GM21529 (cell line): ENCODE measurements at regions not wholly inside any gene's neighbourhood (a gene's known extent, or its start where the extent isn't known, plus 50 kb on each side); places are given as distances from the start of the nearest gene placed in this dataset.
"Not testable (repeated sequence)": the region's sequence is repeated elsewhere in the genome, so short reads cannot be mapped to it uniquely, and the experiment has no call there.

Source experiments
- ATAC-seq: cut with Tn5 transposase; IDR thresholded peaks from one replicate; pipeline ENCODE4 v1.9.1; 2021; ENCODE audit not compliant: unreplicated experiment

- no peak for ATAC-seq
These were observed 226.8 kb downstream of the SHOX start for GRCh38 chrX:857376-857775.

DNA sequence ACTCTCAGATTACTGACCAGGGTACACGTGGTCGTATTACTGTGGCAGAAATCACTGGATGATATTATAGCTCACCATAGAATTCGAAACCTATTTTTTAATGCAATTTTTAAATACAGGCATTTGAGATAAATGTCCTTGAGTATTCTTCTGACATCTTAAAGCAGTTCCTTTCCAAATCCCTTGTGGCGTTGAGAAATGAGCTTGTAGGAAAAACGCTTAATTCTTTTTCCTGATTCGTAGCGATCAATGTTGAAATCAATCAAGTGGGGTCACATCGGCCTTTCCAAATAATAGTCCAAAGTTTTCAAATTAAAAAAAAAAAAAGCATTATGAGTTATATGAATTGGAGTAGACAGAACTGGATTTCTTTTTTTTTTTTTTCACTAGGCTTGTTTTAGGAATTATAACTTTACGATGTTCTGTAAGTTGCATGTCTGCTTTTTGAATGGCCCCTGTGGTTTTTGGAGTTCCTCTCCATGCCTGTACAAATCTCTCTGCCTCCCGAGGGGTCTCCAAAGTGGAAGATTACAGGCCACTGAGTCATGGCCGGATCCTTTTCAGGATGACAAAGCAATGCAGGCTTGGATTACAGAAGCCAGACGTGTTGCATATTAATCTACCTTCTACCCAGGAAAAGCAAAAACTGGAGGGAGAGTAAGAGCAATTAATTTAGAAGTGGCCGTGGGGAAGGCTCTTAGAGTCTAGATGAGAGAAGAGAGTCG is 226.1 kb downstream of the SHOX start:
- ATAC-seq: no peak

- no peak for ATAC-seq
These were observed 222.7 kb downstream of the SHOX start for GRCh38 chrX:853304-853703.

- no peak for ATAC-seq
These were observed 219.9 kb downstream of the SHOX start for GRCh38 chrX:850471-850916.

- no peak for ATAC-seq
These were observed 217.8 kb downstream of the SHOX start for GRCh38 chrX:848386-848785.

DNA sequence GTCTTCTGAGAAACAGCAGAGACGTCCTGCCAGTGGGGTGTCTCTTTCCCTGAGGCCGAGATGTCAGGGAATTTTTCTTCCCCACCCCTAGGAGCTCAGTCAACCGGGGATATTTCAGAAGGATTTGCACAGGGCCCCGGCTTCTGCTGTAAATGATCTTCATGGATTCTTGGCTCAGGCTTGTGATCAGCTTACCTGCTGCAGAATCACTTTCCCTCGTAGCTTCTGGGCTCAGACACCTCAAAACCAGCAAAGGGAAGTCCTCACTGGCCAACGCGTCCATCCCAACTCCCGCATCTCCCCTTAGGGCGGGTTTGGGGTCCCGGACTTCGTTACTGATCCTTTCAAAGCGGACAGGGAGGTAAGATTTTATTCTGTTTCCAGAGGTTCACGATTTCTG is 212.7 kb downstream of the SHOX start:
- ATAC-seq: no peak

GRCh38 chrX:840556-840955 is 210.0 kb downstream of the SHOX start:
- ATAC-seq: no peak

DNA sequence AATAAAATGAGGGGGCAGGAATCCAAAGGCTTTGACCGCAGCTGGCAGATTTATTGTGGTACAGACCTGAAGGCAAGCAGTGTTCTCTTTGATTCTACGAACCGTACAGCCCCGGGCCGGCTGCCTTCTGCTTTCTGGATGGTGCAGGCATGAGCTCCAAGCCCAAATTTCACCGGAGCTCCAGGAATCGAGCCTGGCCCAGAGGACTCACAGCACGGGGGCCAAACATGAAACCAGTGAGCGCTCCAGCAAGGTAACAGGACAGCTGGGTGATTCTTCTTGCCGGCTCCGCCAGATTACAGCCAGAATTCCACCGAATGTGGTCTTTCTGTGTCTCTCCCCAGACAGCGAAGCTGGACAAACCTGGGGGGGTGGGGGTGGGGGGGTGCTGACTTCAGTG is 208.1 kb downstream of the SHOX start:
- ATAC-seq: not testable (repeated sequence)

- not testable (repeated sequence) for ATAC-seq
These were observed 205.3 kb downstream of the SHOX start for GRCh38 chrX:835857-836256.

DNA sequence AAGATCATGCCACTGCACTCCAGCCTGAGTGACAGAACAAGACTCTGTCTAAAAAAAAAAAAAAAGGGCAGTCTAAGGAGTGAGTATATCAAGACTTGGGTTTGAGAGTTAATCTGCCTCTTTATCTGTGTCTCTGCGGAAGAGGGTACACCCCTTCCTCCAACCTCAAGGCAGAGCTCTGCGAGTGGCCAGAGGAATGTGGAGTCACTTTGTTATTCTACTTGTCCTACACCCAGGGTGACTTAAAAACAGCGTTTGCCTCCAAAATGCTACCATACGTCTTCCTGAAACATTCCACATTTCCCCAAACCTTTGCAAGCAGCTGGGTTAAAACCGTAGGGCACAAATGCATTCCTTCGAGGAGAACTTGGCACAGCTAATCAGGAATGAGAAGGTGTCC is 199.9 kb downstream of the SHOX start:
- ATAC-seq: no peak

- ATAC-seq: no peak
These were observed 198.6 kb downstream of the SHOX start for GRCh38 chrX:829145-829544.

DNA sequence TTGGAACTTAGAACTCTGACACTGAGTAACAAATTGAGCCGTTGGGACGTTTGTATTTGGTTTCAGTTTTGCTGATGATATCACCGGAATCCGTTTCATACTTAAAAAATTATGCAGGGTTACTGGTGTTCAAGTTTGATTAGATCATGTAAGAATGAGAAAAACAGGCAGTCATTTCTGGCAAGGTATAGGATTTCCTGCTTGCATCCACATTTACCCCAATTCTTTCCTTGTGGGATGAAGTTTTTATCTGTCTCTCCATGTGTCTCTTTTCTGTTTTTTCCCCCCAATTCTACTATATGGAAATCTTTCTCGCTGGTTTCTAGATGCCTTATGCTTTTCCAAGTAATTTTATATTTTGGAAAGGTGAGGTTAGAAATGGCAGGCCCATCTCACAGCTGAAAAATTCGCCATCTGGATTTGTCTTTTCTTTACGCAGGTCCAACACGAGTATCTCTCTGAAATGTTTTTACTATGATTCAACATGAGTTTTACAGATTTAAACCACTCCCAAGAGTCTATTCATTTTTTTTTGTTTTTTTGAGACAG is 197.9 kb downstream of the SHOX start:
- ATAC-seq: no peak

DNA sequence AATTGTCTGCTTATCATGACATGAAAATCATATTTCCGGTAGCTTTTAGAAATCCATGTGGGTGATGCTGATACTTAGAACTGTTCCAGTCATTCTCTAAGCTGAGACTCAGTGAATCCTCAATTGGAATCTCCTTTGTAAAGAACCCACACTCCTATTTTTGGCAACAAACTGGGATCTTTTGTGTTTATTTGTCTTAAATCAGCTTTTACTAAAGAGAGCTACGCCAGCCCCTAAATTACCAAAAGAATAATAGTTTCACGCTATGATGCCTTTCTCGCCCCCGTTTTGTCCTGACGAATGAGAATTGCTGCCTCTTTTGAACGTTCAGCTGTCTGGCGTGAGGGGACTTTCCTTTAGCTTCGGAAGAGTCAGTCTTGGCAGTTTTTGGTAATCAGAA is 195.9 kb downstream of the SHOX start:
- ATAC-seq: no peak

DNA sequence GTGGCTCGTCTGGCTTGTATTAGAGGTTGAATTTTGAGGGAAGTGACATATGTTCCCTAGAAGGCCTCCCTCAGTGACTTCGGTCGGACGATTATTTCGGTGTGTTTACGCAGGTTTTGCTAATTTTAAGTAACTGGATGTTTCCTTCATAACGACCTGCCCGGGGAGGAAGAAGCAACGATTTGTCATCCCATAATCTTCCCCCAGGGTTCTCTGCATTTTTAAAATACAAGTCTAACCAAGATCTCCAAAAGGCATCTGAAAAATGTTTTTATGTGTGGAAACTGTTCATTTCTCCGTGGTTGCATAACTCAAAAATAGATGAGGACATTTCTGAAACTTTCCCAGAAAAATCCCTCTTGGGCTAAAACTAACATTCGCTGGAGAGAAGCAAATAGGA is 195.4 kb downstream of the SHOX start:
- no peak for ATAC-seq

DNA sequence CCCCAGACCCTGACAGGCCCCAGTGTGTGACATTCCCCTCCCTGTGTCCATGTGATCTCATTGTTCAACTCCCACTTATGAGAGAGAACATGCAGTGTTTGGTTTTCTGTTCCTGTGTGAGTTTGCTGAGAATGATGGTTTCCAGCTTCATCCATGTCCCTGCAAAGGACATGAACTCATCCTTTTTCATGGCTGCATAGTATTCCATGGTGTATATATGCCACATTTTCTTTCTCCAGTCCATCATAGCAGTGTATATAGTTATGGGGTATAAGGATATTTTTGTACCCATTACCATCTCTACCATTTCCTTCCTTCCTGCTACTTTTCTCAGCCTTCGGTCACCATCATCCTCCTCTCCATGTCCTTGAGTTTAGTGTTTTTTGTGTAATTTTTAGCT is 192.5 kb downstream of the SHOX start:
- not testable (repeated sequence) for ATAC-seq

DNA sequence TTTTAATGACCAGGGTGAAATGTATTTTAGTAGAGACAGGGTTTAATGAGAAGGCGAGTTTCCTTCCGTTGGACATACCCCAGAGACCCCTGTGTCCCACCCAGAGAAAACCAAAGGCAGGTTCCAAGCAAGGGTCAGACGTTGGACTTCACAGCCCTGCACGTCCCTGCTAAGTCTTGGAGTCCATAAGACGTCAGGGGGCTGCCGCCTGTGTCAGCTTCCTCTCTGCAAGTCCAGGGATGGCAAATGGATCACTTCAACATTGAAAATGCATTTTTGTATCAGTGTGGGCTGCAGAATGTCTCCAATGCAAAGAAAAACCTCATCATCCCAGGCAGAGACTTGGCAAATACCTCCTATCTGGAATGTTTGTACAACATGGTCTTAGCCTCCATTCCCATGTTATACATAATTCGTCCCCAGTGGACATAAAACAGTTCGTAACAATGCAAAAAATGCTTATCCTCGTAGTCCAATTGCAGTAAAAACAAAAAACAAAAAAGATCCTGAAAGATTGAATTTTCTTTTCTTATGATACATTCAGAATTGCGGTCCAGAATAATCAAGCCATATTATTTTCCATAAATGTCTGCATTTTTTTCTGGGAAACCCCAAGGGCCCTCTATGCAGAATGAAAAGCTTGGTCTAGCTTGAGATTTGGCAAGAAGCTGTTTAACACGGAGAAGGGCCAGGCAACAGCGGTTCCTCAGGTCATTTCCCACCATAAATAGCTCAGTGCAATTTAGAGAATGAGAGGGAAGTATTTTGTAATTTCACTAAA is 190.9 kb downstream of the SHOX start:
- no peak for ATAC-seq

- ATAC-seq: no peak
These were observed 189.1 kb downstream of the SHOX start for GRCh38 chrX:819684-820083.

DNA sequence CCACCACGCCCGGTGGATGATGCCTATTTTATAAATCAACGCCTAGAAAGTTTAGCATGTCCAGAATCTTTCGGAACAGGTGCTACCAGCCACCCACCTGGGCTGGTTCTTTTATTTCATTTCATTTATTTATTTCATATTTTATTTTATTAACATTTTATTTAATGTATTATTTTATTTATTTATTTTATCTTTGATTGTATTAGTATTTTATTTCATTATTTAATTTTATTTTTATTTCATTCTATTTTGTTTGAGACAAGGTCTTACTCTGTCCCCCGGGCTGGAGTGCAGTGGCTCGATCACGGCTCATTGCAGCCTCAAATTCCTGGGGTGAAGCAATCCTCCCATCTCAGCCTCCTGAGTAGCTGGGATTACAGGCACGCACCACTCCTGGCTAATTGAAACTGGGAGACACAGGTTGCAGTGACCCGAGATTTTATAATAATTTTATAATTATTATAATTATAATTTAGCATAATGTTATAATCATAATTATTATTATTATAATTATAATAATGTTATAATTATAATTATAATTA is 187.2 kb downstream of the SHOX start:
- ATAC-seq: no peak

DNA sequence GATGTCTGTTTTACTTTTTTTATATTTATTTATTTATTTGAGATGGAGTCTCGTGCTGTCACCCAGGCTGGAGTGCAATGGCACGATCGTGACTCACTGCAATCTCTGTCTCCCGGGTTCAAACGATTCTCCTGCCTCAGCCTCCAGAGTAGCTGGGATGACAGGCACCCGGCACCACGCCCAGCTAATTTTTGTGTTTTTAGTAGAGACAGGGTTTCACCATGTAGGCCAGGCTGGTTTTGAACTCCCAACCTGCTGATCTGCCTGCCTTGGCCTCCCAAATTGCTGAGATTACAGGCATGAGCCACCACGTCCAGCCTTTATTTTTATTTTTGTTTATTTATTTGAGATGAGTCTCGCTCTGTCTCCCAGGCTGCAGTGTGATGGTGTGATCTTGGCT is 186.6 kb downstream of the SHOX start:
- not testable (repeated sequence) for ATAC-seq

DNA sequence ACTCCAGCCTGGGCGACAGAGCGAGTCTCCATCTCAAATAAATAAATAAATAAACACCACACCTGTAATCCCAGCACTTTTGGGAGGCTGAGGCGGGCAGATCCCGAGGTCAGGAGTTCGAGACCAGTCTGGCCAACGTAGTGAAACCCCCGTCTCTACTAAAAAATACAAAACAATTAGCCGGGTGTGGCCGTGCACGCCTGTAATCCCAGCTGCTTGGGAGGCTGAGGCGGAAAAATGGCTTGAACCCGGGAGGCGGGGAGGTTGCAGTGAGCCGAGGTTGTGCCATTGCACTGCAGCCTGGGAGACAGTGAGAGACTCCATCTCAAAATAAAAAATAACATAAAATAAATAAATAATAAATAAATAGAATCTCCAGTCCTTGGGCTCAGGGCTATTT is 185.8 kb downstream of the SHOX start:
- ATAC-seq: no peak

DNA sequence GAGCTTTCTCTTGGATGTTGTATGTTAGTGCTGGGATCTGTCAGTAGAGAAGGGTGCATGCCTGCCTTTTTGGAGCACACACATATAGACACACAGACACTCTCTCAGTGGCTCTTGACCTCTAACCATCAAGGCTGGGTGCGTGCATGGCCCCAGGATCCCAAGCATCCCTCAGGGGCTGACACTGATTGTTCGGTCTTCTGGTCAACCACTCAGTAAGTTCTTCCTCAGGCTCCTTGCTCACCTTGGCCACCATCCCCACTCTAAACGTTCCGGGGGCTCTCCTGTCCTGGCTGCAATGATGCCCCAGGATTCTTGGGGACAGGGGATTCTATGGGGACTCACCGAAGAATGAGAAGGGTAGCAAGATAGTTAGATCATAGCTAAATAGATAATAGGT is 179.6 kb downstream of the SHOX start:
- no peak for ATAC-seq

- no peak for ATAC-seq
These were observed 178.5 kb downstream of the SHOX start for GRCh38 chrX:809081-809480.
